Tibial artery (tissue), 4 donors: ENCODE measurements at regions not wholly inside any gene's neighbourhood (a gene's known extent, or its start where the extent isn't known, plus 50 kb on each side); places are given as distances from the start of the nearest gene placed in this dataset.

Experiments
- DNase-seq, 2 donors: peaks; one replicate each; pipeline ENCODE4 v3.0.0-alpha.2; 2019
- H3K27ac ChIP-seq, 2 donors: fragments of 200-600 bp; sonication (generic) in 1 of 2; 1 replicate in 1 of 2; 2 replicates in 1 of 2; pipeline ENCODE4 v1.5.1; 2018 to 2019; ENCODE audit warnings: mild to moderate bottlenecking in 1 of 2
- H3K27me3 ChIP-seq, 2 donors: fragments of 200-600 bp; sonication (generic) in 1 of 2; one replicate each; pipeline versions ENCODE4 v1.5.1 to v1.6.0; 2016 to 2019
- H3K36me3 ChIP-seq, 3 donors: fragments of 200-600 bp; sonication (generic) in 2 of 3; one replicate each; pipeline ENCODE4 v1.5.1; 2016 to 2019; ENCODE audit warnings: mild to moderate bottlenecking in 2 of 3
- H3K4me1 ChIP-seq, 4 donors: fragments of 200-600 bp; sonication (generic) in 2 of 4; 1 replicate in 3 of 4; 2 replicates in 1 of 4; pipeline ENCODE4 v1.5.1; 2016 to 2019
- H3K4me3 ChIP-seq, 2 donors: fragments of 200-600 bp; sonication (generic) in 1 of 2; 1 replicate in 1 of 2; 2 replicates in 1 of 2; pipeline ENCODE4 v1.5.1; 2018 to 2019; ENCODE audit warnings: mild to moderate bottlenecking in 2 of 2
- H3K9me3 ChIP-seq, 3 donors: fragments of 200-600 bp; sonication (generic) in 1 of 3; one replicate each; pipeline ENCODE4 v1.5.1; 2016 to 2019
- CTCF ChIP-seq, 2 experiments: fragments of 200-600 bp in 1 of 2; fragments of 450-650 bp in 1 of 2; IDR thresholded peaks; one replicate each; pipeline ENCODE4 v1.5.1; 2017 to 2019; ENCODE audit warnings: antibody characterized with exemption in 2 of 2, mild to moderate bottlenecking in 1 of 2, moderate library complexity in 1 of 2
- intact Hi-C: fragments of 100-400 bp; cut with DNase I; formaldehyde crosslinking; loops from one replicate; pipeline ENCODE4 v1.15.0; 2023; ENCODE audit warnings: low total_unique reads

DNA sequence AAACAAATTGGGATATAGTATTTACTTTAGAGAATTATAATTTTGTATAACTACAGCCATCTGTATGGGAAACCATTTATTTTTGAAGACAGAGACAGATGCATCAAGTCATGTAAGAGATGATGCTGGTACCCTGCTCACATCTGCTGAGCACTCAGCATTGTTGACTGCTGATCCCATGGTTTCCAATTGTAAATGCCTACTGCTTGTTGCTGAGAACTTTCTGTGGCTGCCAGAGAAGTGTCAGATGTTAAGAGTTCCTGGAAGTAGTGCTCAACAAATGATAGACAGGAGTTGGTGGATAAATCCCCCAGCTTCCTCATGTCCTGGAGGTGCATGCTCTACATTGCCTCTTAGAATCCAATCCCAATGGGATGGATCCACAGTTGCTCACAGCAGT lies 167.1 kb downstream of the OXSM start:
- Histone ChIP-seq H3K27ac (no peak overlapping the region), H3K4me3 (no peak overlapping the region), H3K9me3 (no peaks in the 10 kb centered on the region), H3K36me3 (no peaks in the 10 kb centered on the region), H3K27me3 (no peaks in the 10 kb centered on the region), H3K4me1 (no peaks in the 10 kb centered on the region)
- no peak for TF ChIP-seq CTCF (IDR thresholded peaks at IDR 0.05)
- no peak for DNase-seq
- intact Hi-C loops = no loop called here

GRCh38 chr3:25960776-25961175 lies 170.9 kb downstream of the OXSM start:
- Histone ChIP-seq H3K27me3 (no peaks in the 10 kb centered on the region), H3K4me3 (no peak overlapping the region), H3K9me3 (no peaks in the 10 kb centered on the region), H3K4me1 (no peaks in the 10 kb centered on the region), H3K36me3 (no peaks in the 10 kb centered on the region), H3K27ac (no peak overlapping the region)
- intact Hi-C loops = no loop called here
- no peak for DNase-seq
- TF ChIP-seq CTCF (IDR thresholded peaks at IDR 0.05) = no peak

DNA sequence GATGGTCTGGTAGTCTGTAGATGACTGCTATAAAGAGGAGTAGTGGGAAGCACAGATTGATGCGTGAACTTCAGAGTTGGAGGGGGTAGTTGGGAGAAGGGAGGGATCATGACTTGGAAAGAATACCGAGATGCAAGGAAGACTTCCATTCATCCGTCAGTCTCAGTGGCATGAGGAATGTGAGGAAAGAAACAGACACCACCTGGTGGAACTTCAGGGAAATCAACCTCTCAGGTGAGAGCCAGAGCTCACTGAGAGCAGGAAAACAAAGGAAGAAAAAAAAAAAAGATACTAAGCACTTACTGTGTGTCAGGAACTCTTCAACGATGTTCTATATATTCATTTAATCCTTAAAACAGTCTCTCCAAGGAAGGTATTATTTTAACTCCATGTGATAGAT lies 172.4 kb downstream of the OXSM start:
- Histone ChIP-seq H3K27me3 (no peaks in the 10 kb centered on the region), H3K9me3 (no peaks in the 10 kb centered on the region), H3K36me3 (no peaks in the 10 kb centered on the region), H3K4me3 (no peak overlapping the region), H3K4me1 (no peaks in the 10 kb centered on the region), H3K27ac (no peak overlapping the region)
- DNase-seq = no peak
- TF ChIP-seq CTCF (IDR thresholded peaks at IDR 0.05) = no peak
- intact Hi-C loops = no loop called here

- Histone ChIP-seq H3K27me3 (no peaks in the 10 kb centered on the region), H3K27ac (no peak overlapping the region), H3K4me3 (no peak overlapping the region), H3K36me3 (no peaks in the 10 kb centered on the region), H3K9me3 (no peaks in the 10 kb centered on the region), H3K4me1 (no peaks in the 10 kb centered on the region)
- intact Hi-C loops = no loop called here
- no peak for TF ChIP-seq CTCF (IDR thresholded peaks at IDR 0.05)
- DNase-seq = no peak
Measured at GRCh38 chr3:25964141-25964540, 174.3 kb downstream of the OXSM start.

DNA sequence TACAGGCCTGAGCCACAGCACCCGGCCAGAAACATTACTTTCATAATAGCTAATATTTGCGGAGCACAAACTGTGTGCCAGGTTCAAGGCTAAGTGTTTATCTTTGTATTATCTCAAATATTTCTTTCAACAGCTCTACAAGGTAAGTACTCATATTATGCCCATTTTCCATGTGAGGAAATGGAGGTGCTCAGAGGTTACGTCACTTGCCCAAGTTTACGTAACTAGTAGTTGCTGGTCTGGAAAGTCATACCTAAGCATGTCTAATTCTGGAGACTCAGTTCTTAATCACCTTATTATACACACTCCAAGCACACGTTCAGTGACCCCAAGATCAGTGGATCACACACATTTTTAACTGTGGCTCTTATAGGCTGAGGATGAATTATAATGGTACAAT lies 177.5 kb downstream of the OXSM start:
- H3K27ac ChIP-seq = no peak overlapping the region
- DNase-seq = no peak
- no peaks in the 10 kb centered on the region for H3K27me3 ChIP-seq
- H3K4me3 ChIP-seq = no peak overlapping the region
- no peaks in the 10 kb centered on the region for H3K36me3 ChIP-seq
- intact Hi-C loops = no loop called here
- no peak for TF ChIP-seq CTCF (IDR thresholded peaks at IDR 0.05)
- peaks cover 0 to 3% (median 0%) of the 10 kb centered on the region in 3 donors for H3K9me3 ChIP-seq
- no peaks in the 10 kb centered on the region for H3K4me1 ChIP-seq

DNA sequence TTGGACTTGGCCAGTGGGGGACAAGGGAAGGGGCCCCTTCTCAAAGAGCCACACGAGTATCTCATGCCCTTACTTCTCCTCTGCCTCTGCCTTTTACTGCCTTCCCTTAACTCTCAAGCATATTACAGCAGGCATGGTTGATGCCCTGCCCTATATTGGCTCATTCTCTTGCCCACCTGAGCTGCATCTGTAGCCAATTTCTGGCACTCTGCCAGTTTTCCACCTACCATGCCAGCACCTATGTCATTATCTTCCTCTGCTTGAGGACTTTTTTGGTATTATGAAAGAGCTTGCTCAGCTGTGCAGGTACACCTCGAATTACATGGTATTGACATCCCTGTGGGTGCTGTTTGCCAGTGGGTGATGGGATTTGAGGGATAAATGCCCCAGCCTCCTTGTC lies 181.8 kb downstream of the OXSM start:
- Histone ChIP-seq H3K27ac (no peak overlapping the region), H3K36me3 (no peaks in the 10 kb centered on the region), H3K4me1 (no peaks in the 10 kb centered on the region), H3K9me3 (peaks cover 0 to 3% (median 0%) of the 10 kb centered on the region in 3 donors), H3K4me3 (no peak overlapping the region), H3K27me3 (no peaks in the 10 kb centered on the region)
- no peak for TF ChIP-seq CTCF (IDR thresholded peaks at IDR 0.05)
- intact Hi-C loops = no loop called here
- no peak for DNase-seq
